Bronchial epithelial cell (primary cell): ENCODE measurements at regions not wholly inside any gene's neighbourhood (a gene's known extent, or its start where the extent isn't known, plus 50 kb on each side); places are given as distances from the start of the nearest gene placed in this dataset.

ENCODE experiments used
- DNase-seq: peaks from one replicate; pipeline ENCODE4 v3.0.0-alpha.2; 2010; ENCODE audit warnings: low read depth
- FAIRE-seq: peaks from 2 replicates; lab custom pipeline; 2011; peaks lifted over from hg19 to GRCh38; lab: Jason Lieb, UNC
- H3K27me3 ChIP-seq: 2 replicates; pipeline ENCODE4 v1.5.1; 2011; ENCODE audit warnings: low read length; ENCODE audit not compliant: control insufficient read depth, insufficient read depth
- H3K36me3 ChIP-seq: 2 replicates; pipeline ENCODE4 v1.5.1; 2011; ENCODE audit warnings: low read length; ENCODE audit not compliant: control insufficient read depth, insufficient read depth
- H3K4me3 ChIP-seq: 2 replicates; pipeline ENCODE4 v1.5.1; 2011; ENCODE audit warnings: mild to moderate bottlenecking, low read depth, low read length, control low read depth
- TF ChIP-seq, protein P1 (sequence below): IDR thresholded peaks from 2 replicates; pipeline ENCODE4 v1.5.1; 2011; ENCODE audit warnings: mild to moderate bottlenecking, moderate library complexity, low read length, control low read depth, inconsistent platforms; ENCODE audit not compliant: insufficient read depth, severe bottlenecking

DNA sequence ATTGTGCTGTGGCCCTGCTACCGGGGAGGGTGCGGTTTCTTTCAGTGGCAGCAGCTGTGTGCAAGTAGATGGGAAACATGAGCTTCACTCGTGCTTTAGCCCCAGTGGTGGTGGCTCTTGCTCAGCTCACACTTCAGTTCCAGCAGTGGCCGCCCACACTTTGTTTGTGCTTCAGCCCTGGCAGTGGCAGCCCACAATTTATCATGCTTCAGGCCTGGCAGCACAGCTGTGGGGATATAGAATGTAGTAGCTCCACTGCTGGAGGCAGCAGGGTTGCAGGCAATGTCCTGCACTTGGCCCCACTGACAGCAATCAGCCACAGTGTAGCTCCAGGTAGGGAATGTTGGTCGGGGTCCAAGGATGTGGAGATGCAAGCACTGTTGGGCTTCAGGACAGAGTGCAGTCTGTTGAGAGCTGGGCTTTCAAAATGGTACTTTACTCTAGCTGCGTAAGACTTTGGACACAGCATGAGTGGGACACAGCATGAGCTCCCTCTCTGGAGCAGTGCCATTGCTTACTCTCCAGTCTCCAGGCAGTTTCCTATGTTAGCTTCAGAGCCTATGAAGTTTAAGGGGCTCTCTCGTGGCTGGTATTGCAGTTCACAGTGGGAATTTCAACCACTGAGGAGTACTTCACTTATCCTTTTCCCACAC lies 413.1 kb downstream of the PDGFC start:
- DNase-seq, result no peak
- FAIRE-seq, result no peak
- H3K36me3 ChIP-seq, result no peaks in the 10 kb centered on the region
- TF ChIP-seq, protein P1, sequence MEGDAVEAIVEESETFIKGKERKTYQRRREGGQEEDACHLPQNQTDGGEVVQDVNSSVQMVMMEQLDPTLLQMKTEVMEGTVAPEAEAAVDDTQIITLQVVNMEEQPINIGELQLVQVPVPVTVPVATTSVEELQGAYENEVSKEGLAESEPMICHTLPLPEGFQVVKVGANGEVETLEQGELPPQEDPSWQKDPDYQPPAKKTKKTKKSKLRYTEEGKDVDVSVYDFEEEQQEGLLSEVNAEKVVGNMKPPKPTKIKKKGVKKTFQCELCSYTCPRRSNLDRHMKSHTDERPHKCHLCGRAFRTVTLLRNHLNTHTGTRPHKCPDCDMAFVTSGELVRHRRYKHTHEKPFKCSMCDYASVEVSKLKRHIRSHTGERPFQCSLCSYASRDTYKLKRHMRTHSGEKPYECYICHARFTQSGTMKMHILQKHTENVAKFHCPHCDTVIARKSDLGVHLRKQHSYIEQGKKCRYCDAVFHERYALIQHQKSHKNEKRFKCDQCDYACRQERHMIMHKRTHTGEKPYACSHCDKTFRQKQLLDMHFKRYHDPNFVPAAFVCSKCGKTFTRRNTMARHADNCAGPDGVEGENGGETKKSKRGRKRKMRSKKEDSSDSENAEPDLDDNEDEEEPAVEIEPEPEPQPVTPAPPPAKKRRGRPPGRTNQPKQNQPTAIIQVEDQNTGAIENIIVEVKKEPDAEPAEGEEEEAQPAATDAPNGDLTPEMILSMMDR, result no peak
- H3K4me3 ChIP-seq, result no peak overlapping the region
- no peaks in the 10 kb centered on the region for H3K27me3 ChIP-seq

DNA sequence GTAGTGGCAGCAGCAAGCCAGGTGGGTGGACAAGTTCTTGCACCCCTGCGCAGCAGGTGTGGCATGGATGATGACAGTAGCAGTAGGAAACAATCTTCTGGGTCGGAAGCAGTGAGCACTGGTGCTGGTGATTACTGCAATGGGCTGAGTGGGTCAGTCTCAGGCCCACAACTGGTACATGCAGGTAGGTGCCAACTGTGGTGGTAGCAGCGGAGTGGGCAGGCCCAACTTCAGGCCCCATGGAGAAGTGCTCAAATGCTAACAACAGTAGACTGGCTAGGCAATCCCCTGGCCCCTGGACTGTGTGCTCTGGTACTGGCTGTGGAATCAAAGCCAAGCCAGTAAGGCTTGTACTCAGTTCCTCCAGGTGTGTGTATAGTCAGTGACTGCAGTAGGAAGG lies 413.7 kb downstream of the PDGFC start:
- H3K27me3 ChIP-seq, result no peaks in the 10 kb centered on the region
- FAIRE-seq, result no peak
- TF ChIP-seq, protein P1, result no peak
- H3K36me3 ChIP-seq, result no peaks in the 10 kb centered on the region
- no peak overlapping the region for H3K4me3 ChIP-seq
- DNase-seq, result no peak

DNA sequence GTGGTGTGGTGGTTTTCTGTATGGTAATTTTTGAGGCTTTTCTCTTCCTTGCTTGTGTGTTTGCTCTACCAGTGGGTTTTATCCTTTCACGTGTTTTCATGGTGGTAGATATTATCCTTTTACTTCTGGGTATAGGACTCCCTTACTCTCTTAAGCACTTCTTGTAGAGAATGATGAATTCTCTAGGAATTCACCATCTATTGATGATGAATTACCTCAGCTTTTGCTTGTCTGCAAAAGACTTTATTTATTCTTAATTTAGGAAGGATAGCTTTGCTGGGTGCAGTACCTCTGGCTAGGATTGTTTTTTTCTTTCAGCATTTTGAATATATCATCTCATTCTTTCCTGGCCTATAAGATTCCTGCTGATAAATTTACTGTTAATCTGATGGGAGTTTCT lies 415.3 kb downstream of the PDGFC start:
- Histone ChIP-seq H3K36me3 (no peaks in the 10 kb centered on the region), H3K4me3 (no peak overlapping the region), H3K27me3 (no peaks in the 10 kb centered on the region)
- FAIRE-seq (no peak), DNase-seq (no peak)
- TF ChIP-seq, protein P1, result no peak

DNA sequence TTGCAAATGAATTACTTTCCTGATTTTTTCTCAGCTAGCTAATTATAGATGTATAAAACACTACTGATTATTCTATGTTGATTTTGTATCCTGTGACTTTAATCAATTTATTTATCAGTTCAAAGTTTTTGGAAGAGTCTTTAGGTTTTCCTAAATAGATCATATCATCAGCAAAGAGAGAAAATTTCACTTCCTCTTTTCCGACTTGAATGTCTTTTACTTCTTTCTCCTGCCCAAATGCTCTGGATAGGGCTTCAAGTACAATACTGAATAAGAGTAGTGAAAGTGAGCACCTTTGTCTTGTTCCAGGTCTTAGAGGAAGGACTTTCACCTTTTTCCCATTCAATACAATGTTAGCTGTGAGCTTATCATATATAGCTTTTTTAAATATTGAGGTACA lies 417.9 kb downstream of the PDGFC start:
- DNase-seq (no peak), FAIRE-seq (no peak)
- TF ChIP-seq, protein P1, result no peak
- Histone ChIP-seq H3K27me3 (no peaks in the 10 kb centered on the region), H3K36me3 (no peaks in the 10 kb centered on the region), H3K4me3 (no peak overlapping the region)

DNA sequence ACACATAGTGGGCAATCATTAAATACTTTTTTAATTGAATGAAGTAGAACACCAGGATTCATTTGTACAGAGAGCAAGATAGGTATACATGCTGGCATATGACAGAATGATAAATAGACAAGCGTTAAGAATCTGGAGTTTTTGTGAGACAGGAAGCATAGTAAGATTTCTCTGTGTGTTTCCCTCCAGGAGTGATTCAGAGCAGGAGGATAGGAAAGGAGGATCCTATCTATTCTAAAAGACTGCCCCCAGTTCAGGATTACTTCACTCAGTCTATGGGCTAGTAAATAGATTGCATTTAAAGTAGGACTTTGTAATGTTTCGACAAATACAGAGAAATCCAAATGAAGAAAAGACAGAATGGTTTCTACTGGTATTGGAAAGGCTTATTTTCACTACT lies 423.7 kb downstream of the PDGFC start:
- FAIRE-seq (no peak), DNase-seq (no peak)
- TF ChIP-seq, protein P1, result no peak

DNA sequence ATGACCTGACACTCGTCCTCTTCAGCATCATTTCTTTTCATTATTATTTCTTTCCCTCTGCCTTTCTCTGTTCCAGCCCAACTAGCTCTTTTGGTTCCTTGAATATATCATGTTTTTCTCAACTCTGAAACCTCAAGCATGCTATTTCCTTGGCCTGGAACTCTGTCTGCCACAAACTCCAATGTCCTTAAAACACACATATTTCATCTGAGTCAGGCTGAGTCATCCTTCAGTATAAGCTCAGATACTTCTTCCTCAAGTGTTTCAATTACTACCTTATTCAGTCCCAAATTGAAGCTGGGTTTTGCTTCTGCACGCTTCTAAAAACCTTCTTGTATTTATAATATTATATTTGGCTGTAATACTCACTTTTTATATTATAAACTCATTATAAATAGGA lies 424.2 kb downstream of the PDGFC start:
- DNase-seq (peak; percentile 81), FAIRE-seq (no peak)
- TF ChIP-seq, protein P1, result no peak
- no peak overlapping the region for H3K4me3 ChIP-seq
- no peaks in the 10 kb centered on the region for H3K36me3 ChIP-seq
- no peaks in the 10 kb centered on the region for H3K27me3 ChIP-seq

More for the DNA sequence above, 423.7 kb downstream of the PDGFC start:
- H3K36me3 ChIP-seq, result no peaks in the 10 kb centered on the region
- H3K27me3 ChIP-seq, result no peaks in the 10 kb centered on the region
- H3K4me3 ChIP-seq, result no peak overlapping the region
